OCI-LY3 (cell line): ENCODE measurements at regions not wholly inside any gene's neighbourhood (a gene's known extent, or its start where the extent isn't known, plus 50 kb on each side); places are given as distances from the start of the nearest gene placed in this dataset.

Experiments
- EZH2phosphoT487 ChIP-seq: fragments of 200-600 bp; shearing (Covaris generic); IDR thresholded peaks from 2 replicates; pipeline ENCODE4 v1.6.1; 2018; ENCODE audit warnings: antibody characterized with exemption, mixed run types, low read depth
- TF ChIP-seq, protein P1 (sequence below): fragments of 200-600, 300-600 bp; sonication (generic); IDR thresholded peaks from 2 replicates; pipeline ENCODE4 v1.5.1; 2014; ENCODE audit warnings: antibody characterized with exemption, low read length, low read depth

DNA sequence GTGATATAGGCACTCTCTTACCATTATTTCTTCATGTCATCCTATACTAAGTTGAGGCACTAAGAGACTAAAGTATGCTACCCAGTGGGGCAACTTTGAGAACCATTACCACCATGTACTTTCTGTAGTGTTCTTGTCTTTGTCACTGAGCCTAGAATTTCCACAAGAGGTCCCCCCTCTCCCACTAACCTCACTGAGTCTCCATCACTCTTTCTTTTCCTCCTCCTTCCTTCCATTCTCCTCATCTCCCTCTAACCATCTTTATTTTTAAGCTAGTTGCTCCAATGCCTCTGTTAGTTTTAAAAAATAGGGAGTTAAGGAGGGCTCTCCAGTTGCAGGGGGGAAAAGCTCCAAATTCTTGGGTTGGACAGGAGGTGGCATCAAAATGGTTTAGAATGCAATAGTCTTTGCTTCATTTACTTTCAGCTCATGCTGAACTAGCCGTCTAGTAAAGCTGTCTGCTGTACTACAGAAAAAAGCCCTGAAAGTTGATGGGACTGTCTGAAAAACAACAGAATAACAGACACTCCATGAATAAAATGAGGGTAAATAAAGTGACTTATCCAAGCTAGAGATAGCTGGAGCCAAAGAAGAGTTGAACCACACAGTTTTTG lies 85.1 kb upstream of the MYRIP start:
- TF ChIP-seq, protein P1, sequence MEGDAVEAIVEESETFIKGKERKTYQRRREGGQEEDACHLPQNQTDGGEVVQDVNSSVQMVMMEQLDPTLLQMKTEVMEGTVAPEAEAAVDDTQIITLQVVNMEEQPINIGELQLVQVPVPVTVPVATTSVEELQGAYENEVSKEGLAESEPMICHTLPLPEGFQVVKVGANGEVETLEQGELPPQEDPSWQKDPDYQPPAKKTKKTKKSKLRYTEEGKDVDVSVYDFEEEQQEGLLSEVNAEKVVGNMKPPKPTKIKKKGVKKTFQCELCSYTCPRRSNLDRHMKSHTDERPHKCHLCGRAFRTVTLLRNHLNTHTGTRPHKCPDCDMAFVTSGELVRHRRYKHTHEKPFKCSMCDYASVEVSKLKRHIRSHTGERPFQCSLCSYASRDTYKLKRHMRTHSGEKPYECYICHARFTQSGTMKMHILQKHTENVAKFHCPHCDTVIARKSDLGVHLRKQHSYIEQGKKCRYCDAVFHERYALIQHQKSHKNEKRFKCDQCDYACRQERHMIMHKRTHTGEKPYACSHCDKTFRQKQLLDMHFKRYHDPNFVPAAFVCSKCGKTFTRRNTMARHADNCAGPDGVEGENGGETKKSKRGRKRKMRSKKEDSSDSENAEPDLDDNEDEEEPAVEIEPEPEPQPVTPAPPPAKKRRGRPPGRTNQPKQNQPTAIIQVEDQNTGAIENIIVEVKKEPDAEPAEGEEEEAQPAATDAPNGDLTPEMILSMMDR: peak; percentile 100
- no peak for TF ChIP-seq EZH2phosphoT487
